ENCODE measurements at regions not wholly inside any gene's neighbourhood (a gene's known extent, or its start where the extent isn't known, plus 50 kb on each side); places are given as distances from the start of the nearest gene placed in this dataset.

DNA sequence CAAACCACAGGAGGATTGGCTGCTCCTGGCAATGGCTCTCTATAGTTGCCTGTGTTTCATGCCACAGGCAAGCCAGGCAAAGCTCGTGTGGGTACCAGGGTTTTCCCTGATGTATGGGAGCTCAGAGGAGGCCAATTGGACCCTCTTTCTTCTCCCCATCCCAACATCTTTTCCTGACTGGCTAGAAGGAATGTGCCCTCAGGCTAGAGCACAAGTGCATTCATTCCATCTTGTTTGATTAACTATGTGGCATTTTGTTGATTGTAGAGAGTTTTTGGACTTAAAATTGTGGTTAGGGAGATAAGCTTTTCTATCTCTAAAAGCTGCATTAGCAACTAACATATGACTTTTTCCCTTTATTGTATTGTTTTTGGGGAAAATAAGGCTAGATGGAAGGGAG lies 561.3 kb downstream of the PSAT1 start:
- TF ChIP-seq EP300 (IDR thresholded peaks at IDR 0.05; ENCODE audit: borderline replicate concordance in 1 of 2, low read depth in 2 of 2, low read length in 2 of 2) (no peak), SAP30 (IDR thresholded peaks at IDR 0.05; ENCODE audit: insufficient read depth, insufficient replicate concordance, low read length) (no peak), EGR1 (IDR thresholded peaks at IDR 0.05; ENCODE audit: borderline replicate concordance, low read depth, low read length) (no peak), SIRT6 (IDR thresholded peaks at IDR 0.05; ENCODE audit: low read length) (no peak), RXRA (IDR thresholded peaks at IDR 0.05; ENCODE audit: insufficient read depth, low read depth, low read length) (no peak), SUZ12 (IDR thresholded peaks at IDR 0.05; ENCODE audit: low read length) (no peak), TBP (IDR thresholded peaks at IDR 0.05; ENCODE audit: low read depth, low read length) (no peak), BRCA1 (IDR thresholded peaks at IDR 0.05; ENCODE audit: low read depth, low read length) (no peak), PHF8 (conservative IDR thresholded peaks at IDR 0.05; ENCODE audit: low read depth, low read length) (no peak), RNF2 (IDR thresholded peaks at IDR 0.05; ENCODE audit: borderline replicate concordance, low read depth, low read length, missing control alignments, poor library complexity, severe bottlenecking) (no peak), CREB1 (IDR thresholded peaks at IDR 0.05) (no peak), EZH2 (IDR thresholded peaks at IDR 0.05; ENCODE audit: low read depth, low read length, severe bottlenecking) (no peak)
- TF ChIP-seq, protein P1, sequence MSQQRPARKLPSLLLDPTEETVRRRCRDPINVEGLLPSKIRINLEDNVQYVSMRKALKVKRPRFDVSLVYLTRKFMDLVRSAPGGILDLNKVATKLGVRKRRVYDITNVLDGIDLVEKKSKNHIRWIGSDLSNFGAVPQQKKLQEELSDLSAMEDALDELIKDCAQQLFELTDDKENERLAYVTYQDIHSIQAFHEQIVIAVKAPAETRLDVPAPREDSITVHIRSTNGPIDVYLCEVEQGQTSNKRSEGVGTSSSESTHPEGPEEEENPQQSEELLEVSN (IDR thresholded peaks at IDR 0.05): no peak
- Histone ChIP-seq H3K23ac (ENCODE audit: insufficient read length) (no peak overlapping the region), H4K5ac (ENCODE audit: insufficient read length, low read depth, low read length) (no peak overlapping the region), H4K8ac (ENCODE audit: extremely low read depth, insufficient read depth, low read length) (no peak overlapping the region), H3K14ac (ENCODE audit: insufficient read length) (no peak overlapping the region), H4K20me1 (replicated peaks in 1 of 2; ENCODE audit: control insufficient read depth in 1 of 2, insufficient read depth in 2 of 2, low read length in 2 of 2) (no peaks in the 10 kb centered on the region), H3K9me3 (ENCODE audit: insufficient read depth in 2 of 2, low read depth in 1 of 2, low read length in 1 of 2) (no peaks in the 10 kb centered on the region), H3K27me3 (replicated peaks in 1 of 4; ENCODE audit: control insufficient read depth in 3 of 4, extremely low read depth in 1 of 4, insufficient read depth in 3 of 4, low read length in 3 of 4) (no peaks in the 10 kb centered on the region), H3K4me2 (ENCODE audit: insufficient read depth in 1 of 2, low read depth in 2 of 2, low read length in 2 of 2) (no peak overlapping the region), H3K4ac (replicated peaks; ENCODE audit: insufficient read length, low read depth, low read length) (no peak overlapping the region), H3K18ac (ENCODE audit: extremely low read depth, low read length) (no peak overlapping the region), H2AFZ (ENCODE audit: low read length) (no peak overlapping the region), H4K91ac (replicated peaks; ENCODE audit: insufficient read length, low read length) (no peak overlapping the region), H3K79me1 (ENCODE audit: low read depth, low read length) (no peaks in the 10 kb centered on the region), H3K4me3 (ENCODE audit: extremely low read depth in 1 of 4, insufficient read depth in 2 of 4, low read depth in 3 of 4, low read length in 4 of 4) (no peak overlapping the region), H3K27ac (ENCODE audit: low read depth, low read length) (no peak overlapping the region), H2BK15ac (ENCODE audit: low read length) (no peak overlapping the region), H3K36me3 (ENCODE audit: control insufficient read depth in 2 of 4, insufficient read depth in 4 of 4, low read length in 3 of 4) (no peaks in the 10 kb centered on the region), H2BK12ac (ENCODE audit: low read depth, low read length) (no peak overlapping the region), H3K56ac (replicated peaks; ENCODE audit: insufficient read length, low read depth, low read length) (no peak overlapping the region), H2BK120ac (replicated peaks; ENCODE audit: low read depth, low read length) (no peak overlapping the region), H3K9ac (replicated peaks in 1 of 4; ENCODE audit: extremely low read depth in 1 of 4, low read depth in 3 of 4, low read length in 3 of 4) (no peak overlapping the region), H2AK5ac (ENCODE audit: low read depth, low read length) (no peak overlapping the region), H2BK5ac (ENCODE audit: low read depth, low read length) (no peak overlapping the region), H3K4me1 (replicated peaks in 1 of 4; ENCODE audit: control insufficient read depth in 3 of 4, insufficient read depth in 4 of 4, low read length in 3 of 4) (no peaks in the 10 kb centered on the region), H3K23me2 (ENCODE audit: low read depth, low read length) (no peaks in the 10 kb centered on the region), H3K79me2 (ENCODE audit: control insufficient read depth in 1 of 2, insufficient read depth in 2 of 2, low read length in 2 of 2) (no peaks in the 10 kb centered on the region), H2BK20ac (ENCODE audit: low read length) (no peak overlapping the region)
- ChIA-PET CTCF (ENCODE audit: partially characterized antibody) (interaction anchor here (1.1 kb wide), 1 partner anchor 11 kb away, joined by 10 read pairs; no protein-coding TSS in a partner anchor), POLR2A (ENCODE audit: partially characterized antibody) (no interaction called here)
- 91% methylated on average over 1 of the region's 1 CpG; no CpG with 5 or more reads in 1 of the 2 experiments for WGBS, 2 experiments (ENCODE audit: extremely low coverage in 1 of 2, insufficient coverage in 1 of 2, insufficient read length in 1 of 2, insufficient replicate concordance in 2 of 2, low coverage in 1 of 2, low lambda C conversion rate in 2 of 2, missing lambda C conversion rate in 1 of 2)
- FAIRE-seq: no peak
- no peak for DNase-seq (ENCODE audit: low read depth in 1 of 2, low spot score in 2 of 2)
